HCT116 (cell line): ENCODE measurements at regions not wholly inside any gene's neighbourhood (a gene's known extent, or its start where the extent isn't known, plus 50 kb on each side); places are given as distances from the start of the nearest gene placed in this dataset.

Experiments
- ATAC-seq: fragments of 200-7000 bp; cut with Tn5 transposase; 2 replicates; pipeline ENCODE4 v1.9.1; 2020; ENCODE audit warnings: mild to moderate bottlenecking, moderate library complexity
- BruUV-seq: library from RNA; stranded (reverse); fragments of 400-500 nt; replicated peaks from 2 replicates; lab custom pipeline; 2021; lab: Mats Ljungman, UMichigan
- CTCF ChIA-PET: fragments of 300-600 bp; sonication (Branson Sonifier 250); formaldehyde crosslinking; loops from one replicate; lab custom pipeline; 2021; ENCODE audit warnings: antibody characterized with exemption; lab: Charles Lee
- POLR2A ChIA-PET: fragments of 300-600, 350-600 bp; sonication (Branson Sonifier 250); formaldehyde crosslinking; loops from one replicate; lab custom pipeline; 2021; ENCODE audit warnings: antibody characterized with exemption; lab: Charles Lee
- RAD21 ChIA-PET, 2 experiments: fragments of 300-600 bp; sonication (Branson Sonifier 250); formaldehyde crosslinking; loops; one replicate each; lab custom pipeline; 2023; ENCODE audit warnings: low total read pairs in 2 of 2; ENCODE audit not compliant: uncharacterized antibody in 2 of 2, unreplicated experiment in 2 of 2, low non-redundant PET in 1 of 2; lab: Charles Lee
- DNase-seq: peaks from one replicate; pipeline ENCODE4 v3.0.0-alpha.2; 2010; ENCODE audit warnings: low read depth, low spot score
- H2AFZ ChIP-seq: fragments of 200-600 bp; shearing (Covaris generic), sonication (generic); 2 replicates; pipeline ENCODE4 v1.6.1; 2017; ENCODE audit warnings: low read depth, mixed run types, mixed read lengths, antibody characterized with exemption, low read length; ENCODE audit not compliant: poor library complexity, severe bottlenecking
- H3K27ac ChIP-seq: 2 replicates; pipeline ENCODE4 v1.5.1; 2012; ENCODE audit warnings: low read depth, low read length
- H3K27me3 ChIP-seq: fragments of 200-600 bp; sonication (generic); 2 replicates; pipeline ENCODE4 v1.6.1; 2016; ENCODE audit warnings: mixed run types, low read length, mixed read lengths; ENCODE audit not compliant: insufficient read depth
- H3K36me3 ChIP-seq, 2 experiments: fragments of 200-500 bp in 1 of 2; fragments of 200-600 bp in 1 of 2; sonication (Bioruptor generic) in 1 of 2; sonication (generic) in 1 of 2; 2 replicates each; pipeline versions ENCODE4 v1.5.1 to v1.6.1; 2014 to 2016; ENCODE audit warnings: low read length in 2 of 2, inconsistent platforms in 1 of 2, mixed read lengths in 1 of 2, mixed run types in 1 of 2; ENCODE audit not compliant: insufficient read depth in 2 of 2, control insufficient read depth in 1 of 2
- H3K4me1 ChIP-seq, 2 experiments: fragments of 200-600 bp in 1 of 2; sonication (generic) in 1 of 2; 2 replicates each; pipeline versions ENCODE4 v1.5.1 to v1.6.1; 2012 to 2017; ENCODE audit warnings: low read length in 2 of 2, inconsistent platforms in 1 of 2, mild to moderate bottlenecking in 1 of 2, mixed read lengths in 1 of 2, mixed run types in 1 of 2, moderate library complexity in 1 of 2; ENCODE audit not compliant: insufficient read depth in 2 of 2, control insufficient read depth in 1 of 2
- H3K4me2 ChIP-seq: fragments of 200-600 bp; sonication (generic); 2 replicates; pipeline ENCODE4 v1.6.1; 2017; ENCODE audit warnings: mixed run types, low read length, mixed read lengths
- H3K4me3 ChIP-seq, 2 experiments: fragments of 200-600 bp in 1 of 2; sonication (generic) in 1 of 2; replicated peaks in 1 of 2; 2 replicates each; pipeline ENCODE4 v1.5.1; 2011 to 2016; ENCODE audit warnings: low read length in 2 of 2, control low read depth in 1 of 2, low read depth in 1 of 2, mild to moderate bottlenecking in 1 of 2, mixed read lengths in 1 of 2, mixed run types in 1 of 2
- H3K79me2 ChIP-seq: fragments of 200-600 bp; sonication (generic); 2 replicates; pipeline ENCODE4 v1.6.1; 2017; ENCODE audit warnings: mild to moderate bottlenecking, mixed run types, low read length, moderate library complexity, mixed read lengths; ENCODE audit not compliant: insufficient read depth
- H3K9ac ChIP-seq: fragments of 200-600 bp; sonication (generic); 2 replicates; pipeline ENCODE4 v1.6.1; 2016; ENCODE audit warnings: low read length, mixed read lengths
- H3K9me2 ChIP-seq: fragments of 200-600 bp; sonication (generic), shearing (Covaris generic); 2 replicates; pipeline ENCODE4 v1.6.1; 2017; ENCODE audit warnings: mixed run types, mild to moderate bottlenecking, moderate library complexity; ENCODE audit not compliant: insufficient read depth
- H3K9me3 ChIP-seq, 2 experiments: fragments of 200-500 bp in 1 of 2; fragments of 200-600 bp in 1 of 2; sonication (Bioruptor generic) in 1 of 2; sonication (generic) in 1 of 2; 2 replicates each; pipeline ENCODE4 v1.6.1; 2014 to 2017; ENCODE audit warnings: low read length in 2 of 2, mixed read lengths in 2 of 2, inconsistent platforms in 1 of 2, low read depth in 1 of 2, mild to moderate bottlenecking in 1 of 2, mixed run types in 1 of 2, moderate library complexity in 1 of 2; ENCODE audit not compliant: control insufficient read depth in 1 of 2, insufficient read depth in 1 of 2
- H4K20me1 ChIP-seq: fragments of 200-600 bp; sonication (generic), shearing (Covaris generic); 2 replicates; pipeline ENCODE4 v1.6.1; 2017; ENCODE audit warnings: mixed run types, mild to moderate bottlenecking, moderate library complexity; ENCODE audit not compliant: insufficient read depth
- CEBPB ChIP-seq: IDR thresholded peaks from 2 replicates; pipeline ENCODE4 v1.6.1; 2012; ENCODE audit warnings: low read depth
- EZH2 ChIP-seq: fragments of 200-600 bp; sonication (generic); IDR thresholded peaks from 2 replicates; pipeline ENCODE4 v1.6.1; 2017; ENCODE audit warnings: antibody characterized with exemption, mixed run types
- EZH2phosphoT487 ChIP-seq: fragments of 200-600 bp; IDR thresholded peaks from 2 replicates; pipeline ENCODE4 v1.6.1; 2018; ENCODE audit warnings: antibody characterized with exemption, borderline replicate concordance
- FOSL1 ChIP-seq: IDR thresholded peaks from 2 replicates; pipeline ENCODE4 v1.6.1; 2012; ENCODE audit warnings: low read depth
- POLR2AphosphoS5 ChIP-seq: IDR thresholded peaks from 2 replicates; pipeline ENCODE4 v1.6.1; 2011; ENCODE audit warnings: mild to moderate bottlenecking, low read depth, low read length, moderate library complexity
- RAD21 ChIP-seq: IDR thresholded peaks from 2 replicates; pipeline ENCODE4 v1.6.1; 2012; ENCODE audit warnings: low read depth, mild to moderate bottlenecking
- SP1 ChIP-seq: IDR thresholded peaks from 2 replicates; pipeline ENCODE4 v1.6.1; 2012; ENCODE audit warnings: low read depth
- TCF7L2 ChIP-seq: IDR thresholded peaks from 2 replicates; pipeline ENCODE4 v1.7.0; 2011; ENCODE audit warnings: borderline replicate concordance, inconsistent platforms; ENCODE audit not compliant: insufficient read depth, insufficient read length; ENCODE audit errors: extremely low read depth
- ZFX ChIP-seq: fragments of 450-650 bp; IDR thresholded peaks from 2 replicates; pipeline ENCODE4 v1.6.1; 2017
- intact Hi-C: fragments of 100-400 bp; cut with micrococcal nuclease; formaldehyde crosslinking; loops from 2 replicates; pipeline ENCODE4 v1.10.0; 2022
- TF ChIP-seq, protein P1 (sequence below): IDR thresholded peaks from 2 replicates; pipeline ENCODE4 v1.6.1; 2012
- TF ChIP-seq, protein P2 (sequence below): IDR thresholded peaks from 2 replicates; pipeline ENCODE4 v1.6.1; 2012
- TF ChIP-seq, protein P3 (sequence below): IDR thresholded peaks from 2 replicates; pipeline ENCODE4 v1.6.1; 2011; ENCODE audit warnings: mild to moderate bottlenecking, low read length, moderate library complexity; ENCODE audit not compliant: insufficient replicate concordance; ENCODE audit errors: extremely low read depth

DNA sequence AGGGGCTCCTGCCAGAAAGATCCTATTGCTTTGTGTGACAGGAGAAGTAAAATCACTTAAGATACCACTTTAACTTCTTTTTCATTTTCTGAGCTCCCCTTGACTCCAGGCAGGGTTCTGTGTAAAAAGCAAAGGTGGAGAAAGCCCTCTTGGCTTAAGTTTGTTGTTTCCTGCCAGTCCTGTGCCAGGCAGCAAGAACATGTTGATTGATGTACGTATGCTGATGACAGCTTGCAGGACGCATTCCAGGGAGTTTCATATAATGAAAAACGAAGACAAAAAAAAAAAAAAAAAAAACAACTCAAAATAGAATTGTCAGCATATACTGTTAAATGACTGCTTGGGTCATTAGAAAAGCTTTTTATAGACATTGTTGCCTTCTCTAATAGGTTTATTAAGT is 251.7 kb downstream of the PSAT1 start:
- H3K9me3 ChIP-seq, result no peaks in the 10 kb centered on the region
- no peaks in the 10 kb centered on the region for H4K20me1 ChIP-seq
- H3K27me3 ChIP-seq, result no peaks in the 10 kb centered on the region
- ChIA-PET RAD21 (no interaction called here), POLR2A (no interaction called here)
- no TSS peak for BruUV-seq
- no peaks in the 10 kb centered on the region for H3K9me2 ChIP-seq
- H3K4me3 ChIP-seq, result no peak overlapping the region
- no peak overlapping the region for H2AFZ ChIP-seq
- no peaks in the 10 kb centered on the region for H3K79me2 ChIP-seq
- H3K4me2 ChIP-seq, result no peak overlapping the region
- TF ChIP-seq CEBPB (no peak), EZH2phosphoT487 (no peak), FOSL1 (no peak)
- TF ChIP-seq, all 23 proteins: peak for 0
- H3K4me1 ChIP-seq, result no peaks in the 10 kb centered on the region
- no peak overlapping the region for H3K9ac ChIP-seq
- intact Hi-C loops, result no loop called here
- CTCF ChIA-PET, result no interaction called here
- no peaks in the 10 kb centered on the region for H3K36me3 ChIP-seq
- ATAC-seq, result no peak
- no peak for DNase-seq
- no peak overlapping the region for H3K27ac ChIP-seq

DNA sequence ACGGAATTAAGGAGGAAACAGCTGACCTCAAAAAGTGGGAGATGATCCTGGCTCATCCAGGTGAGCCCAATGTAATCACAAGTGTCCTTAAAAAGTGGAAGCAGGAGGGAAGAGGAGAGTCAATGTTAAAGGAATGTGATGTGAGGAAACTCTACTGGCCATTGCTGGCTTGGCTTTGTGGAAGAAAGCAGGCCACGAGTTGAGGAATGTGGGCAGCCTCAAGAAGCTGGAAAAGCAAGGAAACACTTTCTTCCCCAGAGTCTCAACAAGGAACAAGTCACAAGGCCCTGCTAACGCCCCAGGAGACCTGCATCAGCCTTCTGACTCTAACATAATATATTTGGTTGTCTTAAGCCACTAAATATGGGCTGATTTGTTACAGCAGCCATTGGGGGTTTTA is 252.8 kb downstream of the PSAT1 start:
- ChIA-PET CTCF (no interaction called here), RAD21 (no interaction called here), POLR2A (no interaction called here)
- no peak overlapping the region for H3K27ac ChIP-seq
- no peaks in the 10 kb centered on the region for H3K9me3 ChIP-seq
- ATAC-seq (no peak), DNase-seq (no peak)
- H3K9me2 ChIP-seq, result no peaks in the 10 kb centered on the region
- intact Hi-C loops, result no loop called here
- BruUV-seq, result no TSS peak
- no peaks in the 10 kb centered on the region for H4K20me1 ChIP-seq
- H3K27me3 ChIP-seq, result no peaks in the 10 kb centered on the region
- no peak overlapping the region for H3K4me3 ChIP-seq
- TF ChIP-seq ZFX (no peak), SP1 (no peak)
- no peak overlapping the region for H3K4me2 ChIP-seq
- no peaks in the 10 kb centered on the region for H3K36me3 ChIP-seq
- no peak overlapping the region for H3K9ac ChIP-seq
- no peak overlapping the region for H2AFZ ChIP-seq
- H3K79me2 ChIP-seq, result no peaks in the 10 kb centered on the region
- no peaks in the 10 kb centered on the region for H3K4me1 ChIP-seq

DNA sequence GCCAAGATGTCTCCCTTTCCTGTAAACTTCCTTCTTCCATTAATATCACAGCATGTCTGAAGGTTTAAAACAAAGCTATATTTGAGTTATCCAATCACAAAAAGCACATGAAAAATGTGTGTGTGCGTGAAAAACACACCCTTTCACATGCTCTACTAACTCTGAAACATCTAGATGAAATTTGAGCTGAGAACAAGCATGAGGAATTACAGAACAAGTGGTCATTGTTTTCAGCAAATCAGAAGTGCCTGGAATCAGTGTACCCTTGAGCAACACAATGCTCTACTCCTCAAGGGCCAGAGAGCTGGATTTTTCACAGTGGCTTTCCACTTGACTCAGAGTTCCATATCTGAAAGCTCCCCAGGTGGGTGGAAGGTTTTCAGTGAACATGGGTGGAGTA is 255.9 kb downstream of the PSAT1 start:
- Histone ChIP-seq H3K27me3 (no peaks in the 10 kb centered on the region), H3K4me3 (no peak overlapping the region), H3K4me2 (no peak overlapping the region), H3K9ac (no peak overlapping the region), H3K9me3 (no peaks in the 10 kb centered on the region), H2AFZ (no peak overlapping the region), H3K9me2 (no peaks in the 10 kb centered on the region), H3K36me3 (no peaks in the 10 kb centered on the region), H4K20me1 (no peaks in the 10 kb centered on the region), H3K4me1 (no peaks in the 10 kb centered on the region), H3K79me2 (no peaks in the 10 kb centered on the region), H3K27ac (no peak overlapping the region)
- ATAC-seq (no peak), DNase-seq (no peak)
- TF ChIP-seq, protein P1, sequence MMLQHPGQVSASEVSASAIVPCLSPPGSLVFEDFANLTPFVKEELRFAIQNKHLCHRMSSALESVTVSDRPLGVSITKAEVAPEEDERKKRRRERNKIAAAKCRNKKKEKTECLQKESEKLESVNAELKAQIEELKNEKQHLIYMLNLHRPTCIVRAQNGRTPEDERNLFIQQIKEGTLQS, result no peak
- TF ChIP-seq RAD21, result no peak
- TF ChIP-seq CEBPB, result no peak
- TF ChIP-seq, protein P2, sequence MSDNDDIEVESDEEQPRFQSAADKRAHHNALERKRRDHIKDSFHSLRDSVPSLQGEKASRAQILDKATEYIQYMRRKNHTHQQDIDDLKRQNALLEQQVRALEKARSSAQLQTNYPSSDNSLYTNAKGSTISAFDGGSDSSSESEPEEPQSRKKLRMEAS, result no peak
- TF ChIP-seq, protein P3, sequence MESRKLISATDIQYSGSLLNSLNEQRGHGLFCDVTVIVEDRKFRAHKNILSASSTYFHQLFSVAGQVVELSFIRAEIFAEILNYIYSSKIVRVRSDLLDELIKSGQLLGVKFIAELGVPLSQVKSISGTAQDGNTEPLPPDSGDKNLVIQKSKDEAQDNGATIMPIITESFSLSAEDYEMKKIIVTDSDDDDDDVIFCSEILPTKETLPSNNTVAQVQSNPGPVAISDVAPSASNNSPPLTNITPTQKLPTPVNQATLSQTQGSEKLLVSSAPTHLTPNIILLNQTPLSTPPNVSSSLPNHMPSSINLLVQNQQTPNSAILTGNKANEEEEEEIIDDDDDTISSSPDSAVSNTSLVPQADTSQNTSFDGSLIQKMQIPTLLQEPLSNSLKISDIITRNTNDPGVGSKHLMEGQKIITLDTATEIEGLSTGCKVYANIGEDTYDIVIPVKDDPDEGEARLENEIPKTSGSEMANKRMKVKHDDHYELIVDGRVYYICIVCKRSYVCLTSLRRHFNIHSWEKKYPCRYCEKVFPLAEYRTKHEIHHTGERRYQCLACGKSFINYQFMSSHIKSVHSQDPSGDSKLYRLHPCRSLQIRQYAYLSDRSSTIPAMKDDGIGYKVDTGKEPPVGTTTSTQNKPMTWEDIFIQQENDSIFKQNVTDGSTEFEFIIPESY, result no peak
- no peak for TF ChIP-seq TCF7L2
- TF ChIP-seq POLR2AphosphoS5, result no peak
- TF ChIP-seq EZH2, result no peak
- BruUV-seq, result no TSS peak
- ChIA-PET CTCF (no interaction called here), RAD21 (no interaction called here), POLR2A (no interaction called here)
- intact Hi-C loops, result no loop called here
